PC-9 (cell line): ENCODE measurements at regions not wholly inside any gene's neighbourhood (a gene's known extent, or its start where the extent isn't known, plus 50 kb on each side); places are given as distances from the start of the nearest gene placed in this dataset.

Source experiments
- EZH2 ChIP-seq: fragments of 200-600 bp; sonication (generic); IDR thresholded peaks from 2 replicates; pipeline ENCODE4 v1.8.0; 2017; ENCODE audit warnings: antibody characterized with exemption, low read depth
- TF ChIP-seq, protein P1 (sequence below): fragments of 200-600 bp; sonication (generic); conservative IDR thresholded peaks from 2 replicates; pipeline ENCODE4 v1.6.1; 2017; ENCODE audit warnings: mixed run types, antibody characterized with exemption, mild to moderate bottlenecking, moderate library complexity

DNA sequence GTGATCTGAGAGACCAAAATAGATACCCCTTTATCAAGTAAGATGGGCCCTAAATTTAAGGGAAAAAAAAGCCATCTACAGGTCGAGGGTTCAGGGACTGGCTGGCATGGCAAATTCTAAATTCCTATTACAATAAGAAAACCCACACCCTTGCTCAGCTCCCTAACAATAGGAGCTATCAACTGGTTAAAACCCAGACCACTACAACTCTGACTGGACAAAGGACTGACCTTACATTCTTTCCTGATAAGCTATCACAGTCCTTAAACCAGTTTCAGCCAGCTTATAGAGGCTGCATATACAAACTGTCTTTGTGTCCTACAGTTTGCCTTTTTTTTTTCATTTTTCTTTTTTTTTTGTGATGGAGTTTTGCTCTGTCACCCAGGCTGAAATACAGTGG, 803.6 kb downstream of the NR2F1-AS1 start:
- TF ChIP-seq, protein P1, sequence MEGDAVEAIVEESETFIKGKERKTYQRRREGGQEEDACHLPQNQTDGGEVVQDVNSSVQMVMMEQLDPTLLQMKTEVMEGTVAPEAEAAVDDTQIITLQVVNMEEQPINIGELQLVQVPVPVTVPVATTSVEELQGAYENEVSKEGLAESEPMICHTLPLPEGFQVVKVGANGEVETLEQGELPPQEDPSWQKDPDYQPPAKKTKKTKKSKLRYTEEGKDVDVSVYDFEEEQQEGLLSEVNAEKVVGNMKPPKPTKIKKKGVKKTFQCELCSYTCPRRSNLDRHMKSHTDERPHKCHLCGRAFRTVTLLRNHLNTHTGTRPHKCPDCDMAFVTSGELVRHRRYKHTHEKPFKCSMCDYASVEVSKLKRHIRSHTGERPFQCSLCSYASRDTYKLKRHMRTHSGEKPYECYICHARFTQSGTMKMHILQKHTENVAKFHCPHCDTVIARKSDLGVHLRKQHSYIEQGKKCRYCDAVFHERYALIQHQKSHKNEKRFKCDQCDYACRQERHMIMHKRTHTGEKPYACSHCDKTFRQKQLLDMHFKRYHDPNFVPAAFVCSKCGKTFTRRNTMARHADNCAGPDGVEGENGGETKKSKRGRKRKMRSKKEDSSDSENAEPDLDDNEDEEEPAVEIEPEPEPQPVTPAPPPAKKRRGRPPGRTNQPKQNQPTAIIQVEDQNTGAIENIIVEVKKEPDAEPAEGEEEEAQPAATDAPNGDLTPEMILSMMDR = no peak
- no peak for TF ChIP-seq EZH2
